ENCODE measurements at regions not wholly inside any gene's neighbourhood (a gene's known extent, or its start where the extent isn't known, plus 50 kb on each side); places are given as distances from the start of the nearest gene placed in this dataset.
"Not testable (repeated sequence)": the region's sequence is repeated elsewhere in the genome, so short reads cannot be mapped to it uniquely, and the experiment has no call there.

GRCh38 chr1:200284236-200284635, 125.6 kb downstream of the ZNF281 start:
- not testable (repeated sequence) for H3K27ac ChIP-seq (ENCODE audit: low read length); DNase-seq; H3K27me3 ChIP-seq (ENCODE audit: control insufficient read depth, insufficient read depth, low read length); H3K36me3 ChIP-seq (ENCODE audit: control insufficient read depth, insufficient read depth, low read length); H3K9me3 ChIP-seq (ENCODE audit: control insufficient read depth, low read depth, low read length); H3K4me1 ChIP-seq (ENCODE audit: control insufficient read depth, insufficient read depth, low read length); H3K4me3 ChIP-seq (ENCODE audit: low read length)
- 100% methylated on average over 2 of the region's 5 CpGs for WGBS (ENCODE audit: insufficient coverage, low lambda C conversion rate)

GRCh38 chr1:200282497-200283122, 127.2 kb downstream of the ZNF281 start:
- Histone ChIP-seq H3K4me1 (ENCODE audit: control insufficient read depth, insufficient read depth, low read length) (no peaks in the 10 kb centered on the region), H3K4me3 (ENCODE audit: low read length) (no peak overlapping the region), H3K27me3 (ENCODE audit: control insufficient read depth, insufficient read depth, low read length) (no peaks in the 10 kb centered on the region), H3K9me3 (ENCODE audit: control insufficient read depth, low read depth, low read length) (no peaks in the 10 kb centered on the region), H3K36me3 (ENCODE audit: control insufficient read depth, insufficient read depth, low read length) (no peaks in the 10 kb centered on the region), H3K27ac (ENCODE audit: low read length) (no peak overlapping the region)
- no CpG with 5 or more reads among the region's 9 CpGs for WGBS (ENCODE audit: insufficient coverage, low lambda C conversion rate)
- DNase-seq: no peak

- Histone ChIP-seq H3K36me3 (ENCODE audit: control insufficient read depth, insufficient read depth, low read length) (no peaks in the 10 kb centered on the region), H3K27ac (ENCODE audit: low read length) (no peak overlapping the region), H3K9me3 (ENCODE audit: control insufficient read depth, low read depth, low read length) (no peaks in the 10 kb centered on the region), H3K27me3 (ENCODE audit: control insufficient read depth, insufficient read depth, low read length) (no peaks in the 10 kb centered on the region), H3K4me1 (ENCODE audit: control insufficient read depth, insufficient read depth, low read length) (peaks cover 4% of the 10 kb centered on the region), H3K4me3 (ENCODE audit: low read length) (no peak overlapping the region)
- WGBS (ENCODE audit: insufficient coverage, low lambda C conversion rate): no CpG with 5 or more reads among the region's 8 CpGs
- no peak for DNase-seq
Measured at GRCh38 chr1:200281201-200281835, 128.5 kb downstream of the ZNF281 start.

- no peaks in the 10 kb centered on the region for H3K9me3 ChIP-seq (ENCODE audit: control insufficient read depth, low read depth, low read length)
- H3K27me3 ChIP-seq (ENCODE audit: control insufficient read depth, insufficient read depth, low read length): no peaks in the 10 kb centered on the region
- no peak overlapping the region for H3K27ac ChIP-seq (ENCODE audit: low read length)
- WGBS (ENCODE audit: insufficient coverage, low lambda C conversion rate): 65% methylated on average over 3 of the region's 4 CpGs
- no peak overlapping the region for H3K4me3 ChIP-seq (ENCODE audit: low read length)
- peak; percentile 29 to 31 for DNase-seq
- H3K4me1 ChIP-seq (ENCODE audit: control insufficient read depth, insufficient read depth, low read length): peaks cover 11% of the 10 kb centered on the region
- H3K36me3 ChIP-seq (ENCODE audit: control insufficient read depth, insufficient read depth, low read length): no peaks in the 10 kb centered on the region
Measured at GRCh38 chr1:200279810-200280411, 129.9 kb downstream of the ZNF281 start.

DNA sequence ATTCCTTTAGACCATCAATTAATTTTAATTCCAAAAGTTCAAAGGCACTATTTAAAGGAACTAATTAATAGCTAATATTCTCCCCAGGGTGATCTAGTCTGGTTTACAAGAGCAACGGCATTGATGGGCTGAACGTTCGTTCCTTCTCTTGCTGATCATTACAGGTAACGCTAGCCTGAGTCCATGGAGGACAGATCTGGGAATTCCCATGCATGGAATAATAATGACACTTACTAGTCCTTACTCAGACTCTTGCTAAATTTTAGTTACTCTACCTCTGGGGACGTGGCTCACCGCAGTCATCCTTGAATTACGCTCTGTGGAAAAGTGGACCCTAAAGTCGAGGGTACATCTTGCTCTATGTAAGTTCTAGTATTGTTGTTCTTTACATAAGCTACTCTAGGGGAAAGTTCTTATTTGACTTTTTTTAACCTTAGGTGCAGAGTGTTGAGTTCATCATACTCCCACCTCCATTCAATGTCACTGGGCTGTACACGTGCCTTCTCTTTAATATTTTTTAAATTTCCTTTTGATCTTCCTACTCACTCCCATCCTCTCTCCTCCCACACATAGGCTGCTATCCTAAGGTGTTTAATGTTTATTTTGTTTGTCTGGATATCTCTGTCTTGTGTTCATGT, 133.9 kb downstream of the ZNF281 start:
- no peaks in the 10 kb centered on the region for H3K9me3 ChIP-seq (ENCODE audit: control insufficient read depth, low read depth, low read length)
- DNase-seq: no peak
- H3K27ac ChIP-seq (ENCODE audit: low read length): no peak overlapping the region
- H3K36me3 ChIP-seq (ENCODE audit: control insufficient read depth, insufficient read depth, low read length): no peaks in the 10 kb centered on the region
- no peak overlapping the region for H3K4me3 ChIP-seq (ENCODE audit: low read length)
- no peaks in the 10 kb centered on the region for H3K27me3 ChIP-seq (ENCODE audit: control insufficient read depth, insufficient read depth, low read length)
- H3K4me1 ChIP-seq (ENCODE audit: control insufficient read depth, insufficient read depth, low read length): peaks cover 25% of the 10 kb centered on the region
- WGBS (ENCODE audit: insufficient coverage, low lambda C conversion rate): no CpG with 5 or more reads among the region's 9 CpGs

GRCh38 chr1:200275415-200275814, 134.4 kb downstream of the ZNF281 start:
- Histone ChIP-seq H3K4me1 (ENCODE audit: control insufficient read depth, insufficient read depth, low read length) (peaks cover 25% of the 10 kb centered on the region), H3K27me3 (ENCODE audit: control insufficient read depth, insufficient read depth, low read length) (no peaks in the 10 kb centered on the region), H3K4me3 (ENCODE audit: low read length) (no peak overlapping the region), H3K36me3 (ENCODE audit: control insufficient read depth, insufficient read depth, low read length) (no peaks in the 10 kb centered on the region), H3K9me3 (ENCODE audit: control insufficient read depth, low read depth, low read length) (no peaks in the 10 kb centered on the region), H3K27ac (ENCODE audit: low read length) (no peak overlapping the region)
- WGBS (ENCODE audit: insufficient coverage, low lambda C conversion rate): 0% methylated on average over 1 of the region's 4 CpGs
- peak; percentile 66 to 84 for DNase-seq

- Histone ChIP-seq H3K36me3 (ENCODE audit: control insufficient read depth, insufficient read depth, low read length) (no peaks in the 10 kb centered on the region), H3K27me3 (ENCODE audit: control insufficient read depth, insufficient read depth, low read length) (no peaks in the 10 kb centered on the region), H3K9me3 (ENCODE audit: control insufficient read depth, low read depth, low read length) (no peaks in the 10 kb centered on the region), H3K4me1 (ENCODE audit: control insufficient read depth, insufficient read depth, low read length) (peaks cover 25% of the 10 kb centered on the region), H3K4me3 (ENCODE audit: low read length) (no peak overlapping the region), H3K27ac (ENCODE audit: low read length) (peak overlapping the region; percentile 0)
- peak; percentile 48 to 69 for DNase-seq
- WGBS (ENCODE audit: insufficient coverage, low lambda C conversion rate): no CpG with 5 or more reads among the region's 4 CpGs
Measured at GRCh38 chr1:200274116-200274515, 135.7 kb downstream of the ZNF281 start.

DNA sequence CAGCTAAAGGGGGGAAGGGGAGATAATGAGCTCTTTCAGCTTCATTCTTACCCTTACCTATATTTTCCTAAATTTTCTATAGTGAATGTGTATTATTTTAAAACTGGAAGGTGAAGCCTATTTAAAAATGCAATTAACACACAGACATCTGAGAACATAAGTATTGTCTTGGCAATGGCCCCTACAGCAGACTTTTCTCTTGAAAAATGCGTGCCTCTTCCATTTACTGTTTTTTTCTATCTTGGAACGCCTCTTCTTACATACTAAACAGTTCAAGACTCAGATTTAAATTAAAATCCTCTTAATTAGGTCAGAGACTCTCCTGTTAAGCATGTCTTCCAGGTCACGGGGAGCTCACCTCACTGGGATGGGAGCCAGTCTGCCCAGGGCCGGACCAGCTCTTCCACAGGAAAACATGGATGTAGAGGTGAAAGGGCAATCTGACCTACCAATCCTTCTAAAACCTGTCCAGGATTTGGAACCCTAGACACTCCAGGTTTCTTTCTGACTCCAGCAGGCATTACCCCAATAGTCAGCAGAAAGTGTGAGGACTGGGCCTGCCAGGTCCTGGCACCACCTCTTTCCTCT, 137.3 kb downstream of the ZNF281 start:
- WGBS (ENCODE audit: insufficient coverage, low lambda C conversion rate): 94% methylated on average over 2 of the region's 4 CpGs

GRCh38 chr1:200269256-200269655, 140.6 kb downstream of the ZNF281 start:
- H3K4me1 ChIP-seq (ENCODE audit: control insufficient read depth, insufficient read depth, low read length): peaks cover 9% of the 10 kb centered on the region
- H3K36me3 ChIP-seq (ENCODE audit: control insufficient read depth, insufficient read depth, low read length): no peaks in the 10 kb centered on the region
- no CpG with 5 or more reads among the region's 1 CpG for WGBS (ENCODE audit: insufficient coverage, low lambda C conversion rate)
- no peak overlapping the region for H3K4me3 ChIP-seq (ENCODE audit: low read length)
- no peak overlapping the region for H3K27ac ChIP-seq (ENCODE audit: low read length)
- H3K9me3 ChIP-seq (ENCODE audit: control insufficient read depth, low read depth, low read length): no peaks in the 10 kb centered on the region
- DNase-seq: no peak
- no peaks in the 10 kb centered on the region for H3K27me3 ChIP-seq (ENCODE audit: control insufficient read depth, insufficient read depth, low read length)

More for the DNA sequence above, 137.3 kb downstream of the ZNF281 start:
- Histone ChIP-seq H3K27me3 (ENCODE audit: control insufficient read depth, insufficient read depth, low read length) (no peaks in the 10 kb centered on the region), H3K36me3 (ENCODE audit: control insufficient read depth, insufficient read depth, low read length) (no peaks in the 10 kb centered on the region), H3K27ac (ENCODE audit: low read length) (no peak overlapping the region), H3K9me3 (ENCODE audit: control insufficient read depth, low read depth, low read length) (no peaks in the 10 kb centered on the region), H3K4me1 (ENCODE audit: control insufficient read depth, insufficient read depth, low read length) (peaks cover 25% of the 10 kb centered on the region), H3K4me3 (ENCODE audit: low read length) (no peak overlapping the region)
- no peak for DNase-seq

DNA sequence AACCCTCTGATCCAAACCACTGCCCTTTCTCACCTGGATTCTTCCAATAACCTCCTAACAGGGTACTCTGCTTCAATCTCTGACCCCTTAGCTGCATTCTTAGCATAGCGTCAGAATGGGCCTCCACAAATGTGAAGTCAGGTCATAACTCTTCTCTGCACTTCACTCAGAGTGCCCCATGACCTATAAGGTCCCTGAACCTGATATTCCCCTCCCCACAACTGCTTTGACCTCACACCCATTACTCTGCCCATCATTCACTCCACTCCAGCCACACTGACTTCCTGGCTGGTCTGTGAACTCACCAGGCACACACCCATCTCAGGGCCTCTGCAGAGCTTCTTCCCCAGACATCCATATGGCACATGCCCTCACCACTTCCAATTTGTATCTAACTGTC, 141.9 kb downstream of the ZNF281 start:
- Histone ChIP-seq H3K4me3 (ENCODE audit: low read length) (no peak overlapping the region), H3K36me3 (ENCODE audit: control insufficient read depth, insufficient read depth, low read length) (no peaks in the 10 kb centered on the region), H3K27ac (ENCODE audit: low read length) (no peak overlapping the region), H3K4me1 (ENCODE audit: control insufficient read depth, insufficient read depth, low read length) (peaks cover 2% of the 10 kb centered on the region), H3K9me3 (ENCODE audit: control insufficient read depth, low read depth, low read length) (no peaks in the 10 kb centered on the region), H3K27me3 (ENCODE audit: control insufficient read depth, insufficient read depth, low read length) (no peaks in the 10 kb centered on the region)
- WGBS (ENCODE audit: insufficient coverage, low lambda C conversion rate): no CpG with 5 or more reads among the region's 1 CpG
- DNase-seq: no peak
